Endodermal cell (in vitro differentiated cells): ENCODE measurements at regions not wholly inside any gene's neighbourhood (a gene's known extent, or its start where the extent isn't known, plus 50 kb on each side); places are given as distances from the start of the nearest gene placed in this dataset.

Experiments used
- DNase-seq: peaks from one replicate; pipeline ENCODE4 v3.0.0-alpha.2; 2017
- H3K27ac ChIP-seq: 2 replicates; pipeline ENCODE4 v1.5.1; 2013; ENCODE audit warnings: mild to moderate bottlenecking, low read depth, low read length, moderate library complexity
- H3K27me3 ChIP-seq: 2 replicates; pipeline ENCODE4 v1.6.1; 2013; ENCODE audit warnings: mild to moderate bottlenecking, low read length, moderate library complexity; ENCODE audit not compliant: insufficient read depth, control insufficient read depth, poor library complexity, severe bottlenecking
- H3K36me3 ChIP-seq: 2 replicates; pipeline ENCODE4 v1.7.0; 2013; ENCODE audit warnings: mild to moderate bottlenecking, low read length, moderate library complexity; ENCODE audit not compliant: control insufficient read depth, insufficient read depth
- H3K4me1 ChIP-seq: one replicate; pipeline ENCODE4 v1.7.0; 2013; ENCODE audit warnings: low read length; ENCODE audit not compliant: control insufficient read depth, insufficient read depth
- H3K4me3 ChIP-seq: 2 replicates; pipeline ENCODE4 v1.5.1; 2013; ENCODE audit warnings: mild to moderate bottlenecking, low read length, moderate library complexity
- H3K9ac ChIP-seq: 2 replicates; pipeline ENCODE4 v1.6.1; 2013; ENCODE audit warnings: mild to moderate bottlenecking, low read length, moderate library complexity; ENCODE audit not compliant: poor library complexity, severe bottlenecking; ENCODE audit errors: extremely low read depth
- H3K9me3 ChIP-seq: 2 replicates; pipeline ENCODE4 v1.6.1; 2013; ENCODE audit warnings: mild to moderate bottlenecking, low read length, moderate library complexity; ENCODE audit not compliant: control insufficient read depth
- H3K27ac Mint-ChIP-seq: 2 replicates; pipeline ENCODE4 v1.8.0; 2020; ENCODE audit warnings: mixed read lengths
- H3K27me3 Mint-ChIP-seq: 2 replicates; pipeline ENCODE4 v1.8.0; 2021; ENCODE audit warnings: mild to moderate bottlenecking, mixed read lengths; ENCODE audit not compliant: insufficient read depth
- H3K36me3 Mint-ChIP-seq: 2 replicates; pipeline ENCODE4 v1.8.0; 2020; ENCODE audit warnings: low read depth, mixed read lengths
- H3K4me1 Mint-ChIP-seq: 2 replicates; pipeline ENCODE4 v1.8.0; 2020; ENCODE audit warnings: mixed read lengths
- H3K4me3 Mint-ChIP-seq: 2 replicates; pipeline ENCODE4 v1.8.0; 2020; ENCODE audit warnings: mild to moderate bottlenecking, moderate library complexity, mixed read lengths
- H3K9me3 Mint-ChIP-seq: 2 replicates; pipeline ENCODE4 v1.8.0; 2020; ENCODE audit warnings: mild to moderate bottlenecking, mixed read lengths
- CTCF ChIP-seq: fragments of 200-600 bp; sonication (generic); conservative IDR thresholded peaks from 2 replicates; pipeline ENCODE4 v1.5.0; 2021; ENCODE audit warnings: antibody characterized with exemption, mild to moderate bottlenecking
- WGBS, 2 experiments: methylation state at CpG; one replicate each; pipeline versions ENCODE4 v1.1.5 to v1.1.7; 2013; ENCODE audit warnings: missing lambda C conversion rate in 2 of 2, mixed read lengths in 1 of 2; ENCODE audit not compliant: insufficient coverage in 1 of 2, insufficient read length in 1 of 2; 5-methylcytosine and 5-hydroxymethylcytosine counted together

GRCh38 chrX:45537936-45538335 is 337.3 kb upstream of the DIPK2B start:
- Histone ChIP-seq H3K4me1 (no peaks in the 10 kb centered on the region), H3K36me3 (no peaks in the 10 kb centered on the region), H3K9ac (no peak overlapping the region), H3K27ac (no peak overlapping the region), H3K4me3 (no peak overlapping the region), H3K9me3 (no peaks in the 10 kb centered on the region), H3K27me3 (no peaks in the 10 kb centered on the region)
- WGBS, 2 experiments = 83% methylated on average over 1 of the region's 1 CpG; no CpG with 5 or more reads in 1 of the 2 experiments
- Mint-ChIP-seq H3K27ac (no peak overlapping the region), H3K9me3 (peaks cover 69% of the 10 kb centered on the region), H3K4me1 (no peaks in the 10 kb centered on the region), H3K27me3 (peaks cover 1% of the 10 kb centered on the region), H3K4me3 (no peak overlapping the region), H3K36me3 (no peaks in the 10 kb centered on the region)
- DNase-seq = no peak
- TF ChIP-seq CTCF = no peak

- Mint-ChIP-seq H3K4me3 (no peak overlapping the region), H3K27me3 (no peaks in the 10 kb centered on the region), H3K36me3 (no peaks in the 10 kb centered on the region), H3K27ac (no peak overlapping the region), H3K4me1 (no peaks in the 10 kb centered on the region), H3K9me3 (peaks cover 33% of the 10 kb centered on the region)
- Histone ChIP-seq H3K27me3 (no peaks in the 10 kb centered on the region), H3K9me3 (no peaks in the 10 kb centered on the region), H3K27ac (no peak overlapping the region), H3K4me1 (no peaks in the 10 kb centered on the region), H3K4me3 (no peak overlapping the region), H3K36me3 (no peaks in the 10 kb centered on the region), H3K9ac (no peak overlapping the region)
- DNase-seq = no peak
- 93 to 100% methylated on average over 2 to 4 of the region's 4 CpGs for WGBS, 2 experiments
- TF ChIP-seq CTCF = no peak
These were observed 327.2 kb upstream of the DIPK2B start for GRCh38 chrX:45527834-45528233.

- no peaks in the 10 kb centered on the region for H3K4me1 ChIP-seq
- H3K9me3 ChIP-seq = no peaks in the 10 kb centered on the region
- 88 to 100% methylated on average over 2 of the region's 3 CpGs for WGBS, 2 experiments
- no peak overlapping the region for H3K9ac ChIP-seq
- no peak overlapping the region for H3K27ac Mint-ChIP-seq
- H3K27me3 ChIP-seq = no peaks in the 10 kb centered on the region
- no peak overlapping the region for H3K4me3 Mint-ChIP-seq
- no peaks in the 10 kb centered on the region for H3K36me3 ChIP-seq
- DNase-seq = no peak
- H3K36me3 Mint-ChIP-seq = no peaks in the 10 kb centered on the region
- H3K4me3 ChIP-seq = no peak overlapping the region
- H3K27ac ChIP-seq = no peak overlapping the region
- no peaks in the 10 kb centered on the region for H3K27me3 Mint-ChIP-seq
- TF ChIP-seq CTCF = no peak
- no peaks in the 10 kb centered on the region for H3K4me1 Mint-ChIP-seq
- H3K9me3 Mint-ChIP-seq = peaks cover 20% of the 10 kb centered on the region
These were observed 324.1 kb upstream of the DIPK2B start for GRCh38 chrX:45524805-45525204.
